ENCODE measurements at regions not wholly inside any gene's neighbourhood (a gene's known extent, or its start where the extent isn't known, plus 50 kb on each side); places are given as distances from the start of the nearest gene placed in this dataset.

DNA sequence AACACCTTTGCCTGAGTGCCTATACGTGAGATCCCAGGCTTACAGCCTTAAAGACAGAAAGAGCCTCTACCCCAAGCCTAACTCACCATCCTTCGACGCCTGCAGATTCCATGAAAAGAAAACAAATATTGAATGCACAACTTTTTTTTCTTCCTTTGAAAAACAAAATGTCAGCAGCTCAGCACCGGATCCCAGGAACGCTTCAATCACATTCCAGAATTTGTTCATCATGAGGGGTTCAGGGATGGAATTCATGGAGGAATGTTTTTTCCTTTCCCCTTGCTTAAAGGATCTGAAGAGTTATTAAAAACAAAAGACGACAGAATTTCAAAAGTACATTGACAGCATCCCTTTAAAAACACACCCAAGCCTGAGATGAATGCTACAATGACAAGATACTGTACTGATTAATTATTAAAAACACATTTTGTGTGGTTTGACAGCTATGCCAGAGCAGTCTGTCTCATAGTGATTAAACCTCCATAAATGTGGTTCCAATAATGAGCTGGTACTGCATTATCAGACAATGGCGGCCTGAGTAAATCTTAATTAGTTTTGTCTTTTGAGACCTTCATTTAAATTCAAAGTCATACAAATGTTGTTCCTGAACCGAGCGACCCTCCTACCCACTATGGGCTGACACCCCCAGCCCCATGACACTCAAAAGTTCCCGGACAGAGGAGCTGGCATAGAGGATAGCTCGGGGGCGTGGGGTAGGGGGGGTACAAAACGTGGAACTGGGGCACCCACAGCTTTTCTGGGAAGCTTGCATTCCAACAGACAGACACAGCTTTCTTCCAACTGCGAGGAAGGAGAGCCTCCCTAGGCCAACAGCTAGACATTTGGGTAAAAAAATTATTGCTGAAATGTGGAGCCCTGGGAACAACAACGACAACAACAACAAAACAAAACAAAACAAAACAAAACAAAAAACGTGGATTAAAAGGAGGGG, 227.5 kb downstream of the TTC32 start:
- H3K27me3 ChIP-seq = no peaks in the 10 kb centered on the region
- no peaks in the 10 kb centered on the region for H3K9me3 ChIP-seq
- peaks cover 7% of the 10 kb centered on the region for H3K4me1 ChIP-seq
- no peak for DNase-seq (ENCODE audit: extremely low spot score in 2 of 2)
- intact Hi-C loops (cut with DNase I) = no loop called here
- TF ChIP-seq POLR2AphosphoS5 (IDR thresholded peaks at IDR 0.05; ENCODE audit: insufficient read depth in 1 of 2, low read depth in 1 of 2) (no peak), POLR2A (IDR thresholded peaks at IDR 0.05) (no peak)
- TF ChIP-seq, protein P1, sequence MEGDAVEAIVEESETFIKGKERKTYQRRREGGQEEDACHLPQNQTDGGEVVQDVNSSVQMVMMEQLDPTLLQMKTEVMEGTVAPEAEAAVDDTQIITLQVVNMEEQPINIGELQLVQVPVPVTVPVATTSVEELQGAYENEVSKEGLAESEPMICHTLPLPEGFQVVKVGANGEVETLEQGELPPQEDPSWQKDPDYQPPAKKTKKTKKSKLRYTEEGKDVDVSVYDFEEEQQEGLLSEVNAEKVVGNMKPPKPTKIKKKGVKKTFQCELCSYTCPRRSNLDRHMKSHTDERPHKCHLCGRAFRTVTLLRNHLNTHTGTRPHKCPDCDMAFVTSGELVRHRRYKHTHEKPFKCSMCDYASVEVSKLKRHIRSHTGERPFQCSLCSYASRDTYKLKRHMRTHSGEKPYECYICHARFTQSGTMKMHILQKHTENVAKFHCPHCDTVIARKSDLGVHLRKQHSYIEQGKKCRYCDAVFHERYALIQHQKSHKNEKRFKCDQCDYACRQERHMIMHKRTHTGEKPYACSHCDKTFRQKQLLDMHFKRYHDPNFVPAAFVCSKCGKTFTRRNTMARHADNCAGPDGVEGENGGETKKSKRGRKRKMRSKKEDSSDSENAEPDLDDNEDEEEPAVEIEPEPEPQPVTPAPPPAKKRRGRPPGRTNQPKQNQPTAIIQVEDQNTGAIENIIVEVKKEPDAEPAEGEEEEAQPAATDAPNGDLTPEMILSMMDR (IDR thresholded peaks at IDR 0.05) = no peak
- no peaks in the 10 kb centered on the region for H3K36me3 ChIP-seq
- no peak overlapping the region for H3K27ac ChIP-seq
- H3K4me3 ChIP-seq = no peak overlapping the region

DNA sequence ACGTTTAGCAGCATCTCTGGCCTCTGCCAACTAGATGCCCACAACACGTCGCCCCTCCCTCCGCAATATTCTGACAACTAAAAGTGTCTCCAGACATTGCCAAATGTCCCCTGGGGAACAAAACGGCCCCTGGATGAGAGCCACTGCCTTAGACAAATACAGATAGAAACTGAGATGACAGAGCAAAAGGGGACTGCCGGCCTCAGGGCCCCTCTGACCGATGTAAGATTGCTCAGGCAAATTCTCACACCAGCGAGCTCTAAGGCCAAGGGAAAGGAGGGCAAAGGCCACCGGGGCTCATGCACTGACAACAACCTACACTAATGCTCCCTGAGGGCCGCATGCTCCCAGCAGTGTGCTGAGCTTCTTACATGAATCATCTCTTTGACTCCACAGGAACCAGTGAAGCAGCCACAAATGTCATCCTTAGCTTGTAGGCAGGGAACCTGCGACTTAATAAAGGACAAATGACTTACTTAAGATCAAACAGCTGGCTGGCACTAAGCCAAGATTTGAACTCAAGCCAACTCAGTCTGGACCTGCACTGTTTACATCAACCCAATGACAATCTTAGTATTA, 228.5 kb downstream of the TTC32 start:
- Histone ChIP-seq H3K27me3 (no peaks in the 10 kb centered on the region), H3K4me3 (no peak overlapping the region), H3K36me3 (no peaks in the 10 kb centered on the region), H3K9me3 (no peaks in the 10 kb centered on the region), H3K27ac (no peak overlapping the region), H3K4me1 (peaks cover 7% of the 10 kb centered on the region)
- TF ChIP-seq POLR2A (IDR thresholded peaks at IDR 0.05) = no peak
- TF ChIP-seq, protein P1 (IDR thresholded peaks at IDR 0.05) = no peak
- no peak for TF ChIP-seq POLR2AphosphoS5 (IDR thresholded peaks at IDR 0.05; ENCODE audit: insufficient read depth in 1 of 2, low read depth in 1 of 2)
- DNase-seq (ENCODE audit: extremely low spot score in 2 of 2) = no peak
- intact Hi-C loops (cut with DNase I) = no loop called here

DNA sequence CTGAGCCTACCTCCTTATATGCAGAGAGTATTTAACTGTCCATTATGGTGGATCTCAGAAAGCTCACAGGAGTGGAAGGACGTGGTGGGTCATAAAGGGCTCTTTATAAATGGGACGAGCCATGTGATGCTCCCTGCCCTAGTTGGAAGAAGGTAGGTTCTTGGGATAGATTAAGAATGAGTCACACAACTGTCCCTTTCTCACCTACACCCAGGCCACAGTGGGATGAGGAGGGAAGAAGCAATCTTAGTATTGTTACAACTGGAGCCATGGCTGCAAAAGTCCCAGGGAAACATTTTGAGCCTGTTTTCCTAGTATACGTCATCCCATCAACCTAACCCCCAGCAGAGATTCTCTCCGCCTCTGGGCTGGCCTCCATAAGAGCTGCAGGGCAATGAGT, 229.9 kb downstream of the TTC32 start:
- Histone ChIP-seq H3K27ac (no peak overlapping the region), H3K36me3 (no peaks in the 10 kb centered on the region), H3K9me3 (no peaks in the 10 kb centered on the region), H3K4me3 (no peak overlapping the region), H3K27me3 (no peaks in the 10 kb centered on the region), H3K4me1 (peaks cover 7% of the 10 kb centered on the region)
- TF ChIP-seq POLR2AphosphoS5 (IDR thresholded peaks at IDR 0.05; ENCODE audit: insufficient read depth in 1 of 2, low read depth in 1 of 2) = no peak
- TF ChIP-seq POLR2A (IDR thresholded peaks at IDR 0.05) = no peak
- TF ChIP-seq, protein P1 (IDR thresholded peaks at IDR 0.05) = no peak
- intact Hi-C loops (cut with DNase I) = no loop called here
- no peak for DNase-seq (ENCODE audit: extremely low spot score in 2 of 2)

DNA sequence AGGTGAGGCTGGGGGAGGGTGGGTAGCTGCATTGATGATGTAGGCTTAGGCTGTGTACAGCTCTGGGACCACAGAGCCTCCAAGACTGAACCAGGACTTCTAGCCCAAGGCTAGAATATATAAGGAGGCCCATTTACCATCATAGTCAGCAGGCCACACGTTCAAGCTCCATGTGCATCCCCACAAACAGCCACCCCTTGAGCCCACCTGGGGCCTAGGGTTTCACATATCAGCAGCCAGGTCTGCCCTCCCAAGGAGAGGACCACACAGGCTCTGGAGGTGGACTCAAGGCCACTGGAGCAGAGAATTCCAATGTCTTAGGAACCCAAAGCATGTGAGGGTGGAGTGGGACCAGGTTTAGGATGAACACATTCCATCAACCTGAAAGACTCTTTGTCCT, 230.5 kb downstream of the TTC32 start:
- Histone ChIP-seq H3K36me3 (no peaks in the 10 kb centered on the region), H3K4me1 (peaks cover 7% of the 10 kb centered on the region), H3K4me3 (no peak overlapping the region), H3K27ac (no peak overlapping the region), H3K9me3 (no peaks in the 10 kb centered on the region), H3K27me3 (no peaks in the 10 kb centered on the region)
- no peak for TF ChIP-seq POLR2A (IDR thresholded peaks at IDR 0.05)
- TF ChIP-seq, protein P1 (IDR thresholded peaks at IDR 0.05) = no peak
- TF ChIP-seq POLR2AphosphoS5 (IDR thresholded peaks at IDR 0.05; ENCODE audit: insufficient read depth in 1 of 2, low read depth in 1 of 2) = no peak
- intact Hi-C loops (cut with DNase I) = no loop called here
- DNase-seq (ENCODE audit: extremely low spot score in 2 of 2) = no peak

DNA sequence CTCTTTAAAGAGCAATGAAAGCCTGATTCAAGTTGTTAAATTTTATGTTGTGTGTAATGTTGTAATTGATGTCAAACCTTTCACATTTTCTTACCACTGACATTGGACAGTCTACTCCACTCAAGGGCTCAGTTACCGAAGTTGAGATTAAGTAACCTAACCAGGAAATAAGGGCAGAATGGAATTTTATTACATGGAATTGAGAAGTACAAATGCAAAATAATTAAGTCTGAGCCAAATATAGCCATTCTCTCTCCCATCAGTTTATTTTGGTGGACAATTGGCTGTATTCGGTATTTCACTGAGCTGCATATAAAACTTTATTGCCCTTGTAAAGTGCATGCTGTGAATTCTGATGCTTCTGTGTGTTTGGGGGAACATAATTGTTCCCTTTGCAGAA, 231.5 kb downstream of the TTC32 start:
- DNase-seq (ENCODE audit: extremely low spot score in 2 of 2) = no peak
- TF ChIP-seq POLR2AphosphoS5 (IDR thresholded peaks at IDR 0.05; ENCODE audit: insufficient read depth in 1 of 2, low read depth in 1 of 2) = no peak
- no peak for TF ChIP-seq POLR2A (IDR thresholded peaks at IDR 0.05)
- TF ChIP-seq, protein P1 (IDR thresholded peaks at IDR 0.05) = no peak
- H3K4me3 ChIP-seq = no peak overlapping the region
- no peak overlapping the region for H3K27ac ChIP-seq
- no peaks in the 10 kb centered on the region for H3K36me3 ChIP-seq
- H3K9me3 ChIP-seq = no peaks in the 10 kb centered on the region
- H3K27me3 ChIP-seq = no peaks in the 10 kb centered on the region
- H3K4me1 ChIP-seq = peaks cover 7% of the 10 kb centered on the region
- intact Hi-C loops (cut with DNase I) = no loop called here

All from vagina (tissue), 2 donors.